Thyroid gland (tissue), 4 donors: ENCODE measurements at regions not wholly inside any gene's neighbourhood (a gene's known extent, or its start where the extent isn't known, plus 50 kb on each side); places are given as distances from the start of the nearest gene placed in this dataset.

Experiments
- DNase-seq, 2 donors: peaks; one replicate each; pipeline ENCODE4 v3.0.0-alpha.2; 2019
- H3K27ac ChIP-seq, 3 donors: fragments of 200-600 bp; sonication (generic); 1 replicate in 2 of 3; 2 replicates in 1 of 3; pipeline ENCODE4 v1.5.1; 2016 to 2019; ENCODE audit warnings: mild to moderate bottlenecking in 1 of 3, moderate library complexity in 1 of 3
- H3K27me3 ChIP-seq: fragments of 200-600 bp; sonication (generic); one replicate; pipeline ENCODE4 v1.5.1; 2019
- H3K36me3 ChIP-seq, 2 donors: fragments of 200-600 bp; sonication (generic); one replicate each; pipeline ENCODE4 v1.5.1; 2016 to 2019
- H3K4me1 ChIP-seq, 2 donors: fragments of 200-600 bp; sonication (generic); one replicate each; pipeline ENCODE4 v1.5.1; 2017 to 2019
- H3K4me3 ChIP-seq, 3 donors: fragments of 200-600 bp; sonication (generic); replicated peaks in 1 of 3; 1 replicate in 2 of 3; 2 replicates in 1 of 3; pipeline ENCODE4 v1.5.1; 2016; ENCODE audit warnings: mild to moderate bottlenecking in 1 of 3
- H3K9me3 ChIP-seq: fragments of 200-600 bp; sonication (generic); one replicate; pipeline ENCODE4 v1.5.1; 2017
- POLR2A ChIP-seq, 2 donors: fragments of 450-650 bp; IDR thresholded peaks; one replicate each; pipeline ENCODE4 v1.6.1; 2017; ENCODE audit warnings: antibody characterized with exemption in 2 of 2, mild to moderate bottlenecking in 2 of 2, moderate library complexity in 1 of 2
- WGBS, 2 donors: methylation state at CpG; one replicate each; pipeline ENCODE4 v1.1.5; 2017; 5-methylcytosine and 5-hydroxymethylcytosine counted together
- intact Hi-C: fragments of 100-400 bp; cut with DNase I; formaldehyde crosslinking; loops from one replicate; pipeline ENCODE4 v1.15.1; 2023
- TF ChIP-seq, protein P1 (sequence below), 6 experiments: fragments of 200-600 bp in 3 of 6; fragments of 450-650 bp in 3 of 6; sonication (generic) in 3 of 6; IDR thresholded peaks; one replicate each; pipeline ENCODE4 v1.5.1; 2016 to 2019; ENCODE audit warnings: antibody characterized with exemption in 6 of 6, mild to moderate bottlenecking in 2 of 6, inconsistent platforms in 1 of 6, moderate library complexity in 1 of 6

DNA sequence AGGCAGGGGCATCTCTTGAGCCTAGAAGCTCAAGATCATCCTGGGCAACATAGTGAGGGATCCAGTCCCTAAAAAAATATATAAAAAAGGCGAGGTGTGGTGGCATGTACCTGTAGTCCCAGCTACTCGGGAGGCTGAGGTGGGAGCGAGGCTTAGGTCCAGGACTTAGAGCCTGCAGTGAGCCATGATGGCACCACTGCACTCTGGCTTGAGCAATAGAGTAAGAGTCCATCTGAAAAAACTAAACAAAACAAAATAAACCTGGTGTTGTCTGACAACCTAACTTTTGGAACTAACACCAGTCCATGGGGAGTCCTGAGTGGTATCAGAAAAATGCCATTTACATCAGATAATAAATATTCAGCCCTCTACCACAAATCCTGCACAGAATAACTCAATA, 110.1 kb upstream of the NRIP1 start:
- Histone ChIP-seq H3K36me3 (no peaks in the 10 kb centered on the region), H3K9me3 (no peaks in the 10 kb centered on the region), H3K27me3 (no peaks in the 10 kb centered on the region), H3K27ac (no peak overlapping the region), H3K4me1 (no peaks in the 10 kb centered on the region), H3K4me3 (no peak overlapping the region)
- TF ChIP-seq, protein P1, sequence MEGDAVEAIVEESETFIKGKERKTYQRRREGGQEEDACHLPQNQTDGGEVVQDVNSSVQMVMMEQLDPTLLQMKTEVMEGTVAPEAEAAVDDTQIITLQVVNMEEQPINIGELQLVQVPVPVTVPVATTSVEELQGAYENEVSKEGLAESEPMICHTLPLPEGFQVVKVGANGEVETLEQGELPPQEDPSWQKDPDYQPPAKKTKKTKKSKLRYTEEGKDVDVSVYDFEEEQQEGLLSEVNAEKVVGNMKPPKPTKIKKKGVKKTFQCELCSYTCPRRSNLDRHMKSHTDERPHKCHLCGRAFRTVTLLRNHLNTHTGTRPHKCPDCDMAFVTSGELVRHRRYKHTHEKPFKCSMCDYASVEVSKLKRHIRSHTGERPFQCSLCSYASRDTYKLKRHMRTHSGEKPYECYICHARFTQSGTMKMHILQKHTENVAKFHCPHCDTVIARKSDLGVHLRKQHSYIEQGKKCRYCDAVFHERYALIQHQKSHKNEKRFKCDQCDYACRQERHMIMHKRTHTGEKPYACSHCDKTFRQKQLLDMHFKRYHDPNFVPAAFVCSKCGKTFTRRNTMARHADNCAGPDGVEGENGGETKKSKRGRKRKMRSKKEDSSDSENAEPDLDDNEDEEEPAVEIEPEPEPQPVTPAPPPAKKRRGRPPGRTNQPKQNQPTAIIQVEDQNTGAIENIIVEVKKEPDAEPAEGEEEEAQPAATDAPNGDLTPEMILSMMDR (IDR thresholded peaks at IDR 0.05) = no peak
- no peak for TF ChIP-seq POLR2A (IDR thresholded peaks at IDR 0.05)
- DNase-seq = no peak
- intact Hi-C loops = no loop called here
- WGBS, 2 donors = 91 to 95% methylated on average over 3 of the region's 3 CpGs

DNA sequence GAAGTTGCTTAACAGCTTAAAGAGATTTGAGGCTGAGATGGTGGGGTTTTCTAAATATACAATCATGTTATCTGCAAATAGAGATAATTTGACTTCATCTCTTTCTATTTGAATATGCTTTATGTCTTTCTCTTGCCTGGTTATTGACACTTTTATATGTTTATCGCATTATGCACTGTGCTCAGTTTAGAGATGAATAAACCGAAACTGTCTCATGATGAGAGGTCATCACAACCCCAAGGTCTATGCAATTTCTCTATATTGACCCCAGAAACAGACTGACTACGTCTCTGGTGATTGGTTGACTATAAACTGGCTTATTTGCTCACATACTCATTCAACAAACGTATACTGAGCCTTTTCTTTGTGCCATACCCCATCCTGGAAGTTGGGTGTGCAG, 117.9 kb upstream of the NRIP1 start:
- Histone ChIP-seq H3K27ac (no peak overlapping the region), H3K9me3 (no peaks in the 10 kb centered on the region), H3K4me1 (no peaks in the 10 kb centered on the region), H3K27me3 (no peaks in the 10 kb centered on the region), H3K36me3 (no peaks in the 10 kb centered on the region), H3K4me3 (no peak overlapping the region)
- no peak for TF ChIP-seq POLR2A (IDR thresholded peaks at IDR 0.05)
- TF ChIP-seq, protein P1 (IDR thresholded peaks at IDR 0.05) = no peak
- DNase-seq = no peak
- intact Hi-C loops = no loop called here
- 86 to 95% methylated on average over 4 of the region's 4 CpGs for WGBS, 2 donors

- DNase-seq = no peak
- Histone ChIP-seq H3K9me3 (no peaks in the 10 kb centered on the region), H3K36me3 (no peaks in the 10 kb centered on the region), H3K27me3 (no peaks in the 10 kb centered on the region), H3K4me1 (no peaks in the 10 kb centered on the region), H3K4me3 (no peak overlapping the region), H3K27ac (no peak overlapping the region)
- intact Hi-C loops = no loop called here
- 47 to 53% methylated on average over 5 of the region's 5 CpGs for WGBS, 2 donors
- TF ChIP-seq POLR2A (IDR thresholded peaks at IDR 0.05) = no peak
- TF ChIP-seq, protein P1 (IDR thresholded peaks at IDR 0.05) = no peak
These were observed 119.0 kb upstream of the NRIP1 start for GRCh38 chr21:15183813-15184257.

GRCh38 chr21:15190412-15190811, 125.6 kb upstream of the NRIP1 start:
- Histone ChIP-seq H3K4me1 (no peaks in the 10 kb centered on the region), H3K27ac (no peak overlapping the region), H3K4me3 (no peak overlapping the region), H3K27me3 (no peaks in the 10 kb centered on the region), H3K36me3 (no peaks in the 10 kb centered on the region), H3K9me3 (no peaks in the 10 kb centered on the region)
- no peak for DNase-seq
- WGBS, 2 donors = 90 to 92% methylated on average over 3 of the region's 3 CpGs
- intact Hi-C loops = no loop called here
- TF ChIP-seq, protein P1 (IDR thresholded peaks at IDR 0.05) = no peak
- no peak for TF ChIP-seq POLR2A (IDR thresholded peaks at IDR 0.05)

DNA sequence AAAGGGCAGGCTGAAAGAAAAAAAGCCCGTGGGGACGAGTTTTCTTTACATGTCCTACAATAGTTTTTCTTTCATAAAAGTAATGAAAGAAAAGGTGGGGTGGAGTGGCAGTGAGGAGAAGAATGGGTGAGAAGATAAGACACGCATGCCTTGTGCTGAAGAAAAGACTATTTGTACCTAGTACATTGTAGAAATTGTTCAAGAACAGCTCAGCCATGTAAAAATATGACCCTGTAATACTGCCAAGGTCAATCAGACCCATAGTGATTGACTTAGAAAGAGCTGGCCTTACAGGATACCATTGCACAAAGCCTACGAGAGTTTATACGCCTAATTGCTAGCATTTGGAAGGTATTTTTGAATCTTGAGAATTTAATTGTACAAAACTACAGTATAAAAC, 126.0 kb upstream of the NRIP1 start:
- DNase-seq = no peak
- H3K36me3 ChIP-seq = no peaks in the 10 kb centered on the region
- no peaks in the 10 kb centered on the region for H3K9me3 ChIP-seq
- intact Hi-C loops = no loop called here
- H3K4me1 ChIP-seq = no peaks in the 10 kb centered on the region
- WGBS, 2 donors = 72 to 79% methylated on average over 5 of the region's 5 CpGs
- no peak overlapping the region for H3K4me3 ChIP-seq
- H3K27me3 ChIP-seq = no peaks in the 10 kb centered on the region
- TF ChIP-seq, protein P1 (IDR thresholded peaks at IDR 0.05) = no peak
- TF ChIP-seq POLR2A (IDR thresholded peaks at IDR 0.05) = no peak
- H3K27ac ChIP-seq = no peak overlapping the region
